NCI-H2171 (cell line): ENCODE measurements at regions not wholly inside any gene's neighbourhood (a gene's known extent, or its start where the extent isn't known, plus 50 kb on each side); places are given as distances from the start of the nearest gene placed in this dataset.

Source experiments
- DNase-seq: peaks from one replicate; lab custom pipeline; 2025; lab: John Stamatoyannopoulos, UW

DNA sequence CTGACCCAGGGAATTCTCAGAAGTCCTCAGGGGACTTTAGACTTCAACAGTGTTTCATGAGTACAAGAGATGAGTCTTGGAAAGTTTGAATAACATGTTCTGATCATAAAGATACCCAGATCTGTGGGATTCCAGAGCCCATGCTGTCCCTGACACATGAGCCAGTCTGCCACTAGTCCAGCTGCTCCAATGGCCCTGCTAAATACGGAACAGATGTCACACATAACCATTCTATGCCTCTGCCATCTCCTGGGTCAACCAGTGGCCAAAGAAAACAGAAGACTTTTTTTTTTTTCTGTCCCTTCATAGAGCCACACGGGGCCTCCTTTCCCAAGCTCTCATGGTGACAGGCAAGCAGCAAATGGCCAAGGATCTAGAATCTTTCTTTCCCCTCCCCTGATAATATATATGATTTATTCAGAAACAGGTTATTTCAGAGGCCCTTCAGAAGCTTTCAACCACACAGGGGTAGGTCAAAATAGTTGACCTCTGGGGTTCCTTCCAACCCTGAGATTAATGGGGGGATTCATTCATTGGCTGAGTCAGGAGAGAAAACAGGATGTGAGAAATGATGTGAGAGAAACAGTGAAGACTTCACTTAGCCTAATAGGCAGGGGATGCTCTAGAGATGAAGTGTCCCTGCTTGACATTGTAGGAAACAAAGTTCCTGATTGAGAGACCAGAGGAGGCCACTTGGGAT, 367.7 kb downstream of the CDK5RAP2 start:
- no peak for DNase-seq

DNA sequence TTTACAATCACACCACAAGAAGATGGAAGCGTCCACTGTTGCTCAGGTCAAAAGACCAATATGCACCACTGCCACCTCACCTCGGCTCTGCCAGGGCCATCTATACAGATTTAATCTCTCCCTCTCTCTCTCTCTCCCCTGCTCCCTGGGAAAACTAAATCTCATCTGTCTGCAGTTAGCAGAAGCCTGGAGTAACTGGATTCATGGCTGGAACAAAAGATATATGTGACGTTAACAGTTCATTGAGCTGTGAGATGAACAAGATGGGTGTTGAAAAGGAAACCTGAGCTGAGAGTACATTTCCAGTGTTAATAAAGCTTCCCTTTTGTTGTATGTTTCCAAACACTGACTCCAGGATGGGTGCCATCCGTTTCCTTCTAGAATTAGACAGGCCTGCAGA, 369.7 kb downstream of the CDK5RAP2 start:
- DNase-seq, result no peak

DNA sequence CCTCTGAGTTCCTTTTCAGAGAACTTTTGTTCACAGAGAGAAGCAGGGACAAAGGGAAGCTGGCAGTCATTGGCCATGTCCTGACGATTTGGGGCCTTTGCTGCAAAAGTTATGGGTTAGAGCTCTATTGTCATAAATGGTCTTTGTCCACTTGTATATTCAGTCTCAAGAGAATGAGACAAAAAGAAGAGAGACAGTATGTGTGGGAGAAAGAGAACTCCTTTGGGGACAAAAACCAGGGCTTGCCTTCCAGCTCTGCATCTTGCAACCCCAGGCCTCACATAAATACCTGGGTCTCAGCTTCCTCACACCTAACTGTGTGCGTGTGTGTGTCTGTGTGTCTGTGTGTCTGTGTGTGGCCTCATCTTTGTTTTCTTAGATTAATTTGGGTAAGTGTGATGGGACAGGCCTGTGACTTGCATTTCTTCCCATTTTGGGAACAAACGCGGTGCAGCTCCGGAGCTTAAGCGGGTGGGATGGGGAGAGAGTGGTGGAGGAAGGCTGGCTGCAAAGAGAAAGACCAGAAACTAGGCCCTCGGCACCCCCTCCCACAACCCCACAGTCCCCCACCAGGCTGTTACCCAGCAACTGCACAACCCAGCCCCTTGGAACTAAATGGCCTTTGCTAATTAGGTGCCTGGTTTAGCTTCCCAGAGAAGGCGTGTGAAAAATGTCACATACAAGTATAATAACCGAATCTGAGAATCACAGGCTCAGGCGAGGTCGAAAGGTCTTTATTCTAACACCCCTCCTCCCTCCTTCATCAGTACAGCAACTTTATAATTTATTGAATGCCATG, 376.9 kb downstream of the CDK5RAP2 start:
- no peak for DNase-seq

DNA sequence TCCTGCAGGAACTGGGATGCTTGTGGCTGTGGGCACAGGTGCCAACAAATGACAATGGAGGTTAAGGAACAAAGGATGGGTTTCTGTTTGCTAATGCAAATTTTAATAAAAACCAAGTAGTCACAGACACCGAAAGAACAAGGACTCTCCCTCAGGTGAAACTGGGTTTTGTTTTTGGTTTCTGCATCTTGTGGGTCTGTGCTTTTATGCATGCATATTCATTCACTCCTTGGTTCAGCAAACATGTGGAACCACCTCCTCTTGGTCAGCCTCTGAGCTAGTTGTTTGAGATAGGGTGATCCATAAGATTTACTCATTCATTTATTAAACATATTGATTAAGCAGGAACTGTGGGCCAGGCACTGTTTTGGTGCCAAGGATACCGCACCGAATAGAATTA, 381.9 kb downstream of the CDK5RAP2 start:
- DNase-seq, result no peak

DNA sequence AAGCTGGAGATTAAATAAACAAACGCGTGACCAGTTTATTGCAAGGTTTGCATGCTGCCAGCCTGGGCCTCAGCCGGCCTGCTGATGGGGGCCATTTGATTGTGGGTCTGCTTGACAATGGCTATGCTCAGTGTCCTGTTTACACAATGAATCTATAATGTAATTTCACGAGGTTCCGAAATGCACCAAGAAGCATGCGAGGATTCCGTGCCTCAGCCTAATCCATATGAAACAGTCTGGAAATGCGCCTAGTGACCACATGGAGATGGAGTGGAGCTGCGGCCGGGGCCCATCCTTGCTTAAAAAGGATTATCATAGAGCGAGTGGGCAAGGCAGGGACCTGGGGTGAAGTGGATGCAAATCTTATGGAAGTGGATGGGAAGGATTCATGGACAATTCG, 382.4 kb downstream of the CDK5RAP2 start:
- DNase-seq, result no peak

DNA sequence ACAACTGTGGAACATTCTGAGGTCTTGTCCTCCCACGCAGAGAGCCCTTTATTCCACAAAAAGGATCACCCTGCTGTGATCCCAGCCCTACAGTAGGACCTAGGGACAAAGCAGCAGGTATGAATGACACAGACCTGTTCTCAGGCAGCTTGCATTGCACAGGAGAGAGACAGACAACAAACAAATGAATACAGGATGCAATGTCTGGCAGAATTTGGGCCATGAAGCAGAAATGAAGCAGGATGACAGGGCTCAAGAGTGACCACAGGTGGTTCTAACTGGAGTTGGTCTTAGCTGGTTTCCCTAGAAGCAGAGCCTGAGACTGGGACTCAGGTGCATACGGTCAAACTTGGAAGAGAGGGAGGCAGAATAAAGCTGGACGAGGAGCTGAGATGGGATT, 388.8 kb downstream of the CDK5RAP2 start:
- DNase-seq, result no peak

DNA sequence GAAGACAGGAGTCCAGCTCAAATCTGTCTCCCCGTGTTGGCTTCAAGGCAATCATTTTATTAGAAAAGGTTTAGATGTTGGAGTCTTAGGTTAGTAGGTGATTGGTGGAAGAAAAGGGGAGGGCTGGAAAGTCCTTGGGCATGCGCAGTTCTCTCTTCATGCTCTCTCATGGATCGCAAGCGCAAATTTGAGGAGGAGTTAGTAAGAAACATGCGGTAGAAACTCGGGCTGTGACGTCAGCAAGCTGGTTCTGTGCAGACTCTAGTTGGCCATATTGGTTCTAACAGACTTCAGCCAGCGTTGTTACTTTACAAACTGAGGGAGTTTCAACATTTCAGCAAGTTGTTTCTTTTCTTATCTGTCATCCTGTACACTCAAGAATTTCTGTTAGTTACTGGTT, 392.2 kb downstream of the CDK5RAP2 start:
- no peak for DNase-seq

DNA sequence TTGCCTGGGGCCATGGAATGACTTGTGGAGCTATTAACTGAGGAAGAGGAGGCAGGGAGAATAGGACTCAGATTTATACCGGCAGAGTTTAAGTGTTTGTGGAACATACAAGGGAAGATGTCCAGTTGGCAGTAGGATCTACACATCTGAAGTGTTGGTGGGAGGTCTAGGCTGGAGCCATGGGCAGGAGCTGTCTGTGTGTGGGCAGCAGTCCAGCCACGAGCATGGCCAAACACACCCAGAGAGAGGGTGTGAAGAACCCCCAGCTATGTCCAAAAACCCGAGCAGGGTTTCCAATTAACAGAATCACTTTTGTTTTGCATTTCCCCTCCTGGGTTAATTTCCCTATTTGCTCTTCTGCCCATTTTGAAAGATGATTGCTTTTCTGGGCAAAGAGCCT, 393.7 kb downstream of the CDK5RAP2 start:
- no peak for DNase-seq

DNA sequence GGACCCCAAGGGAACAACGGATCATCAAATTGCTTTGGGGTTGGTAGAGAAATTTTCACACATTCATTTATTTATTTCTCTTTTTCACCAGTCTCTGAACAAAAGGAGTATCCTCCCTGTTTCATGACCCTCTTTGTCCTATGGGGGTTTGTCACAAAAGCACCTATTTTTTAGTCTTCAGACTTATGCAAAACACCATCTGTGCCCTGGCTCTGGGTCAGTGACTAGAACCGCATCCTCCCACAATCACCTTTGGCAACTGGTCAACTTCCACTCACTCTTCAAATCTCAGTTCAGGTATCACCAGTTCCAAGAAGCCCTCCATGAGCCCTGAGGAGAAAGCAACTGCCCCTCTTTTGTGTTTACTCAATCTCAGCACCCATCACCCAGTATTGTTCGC, 395.7 kb downstream of the CDK5RAP2 start:
- DNase-seq, result no peak

DNA sequence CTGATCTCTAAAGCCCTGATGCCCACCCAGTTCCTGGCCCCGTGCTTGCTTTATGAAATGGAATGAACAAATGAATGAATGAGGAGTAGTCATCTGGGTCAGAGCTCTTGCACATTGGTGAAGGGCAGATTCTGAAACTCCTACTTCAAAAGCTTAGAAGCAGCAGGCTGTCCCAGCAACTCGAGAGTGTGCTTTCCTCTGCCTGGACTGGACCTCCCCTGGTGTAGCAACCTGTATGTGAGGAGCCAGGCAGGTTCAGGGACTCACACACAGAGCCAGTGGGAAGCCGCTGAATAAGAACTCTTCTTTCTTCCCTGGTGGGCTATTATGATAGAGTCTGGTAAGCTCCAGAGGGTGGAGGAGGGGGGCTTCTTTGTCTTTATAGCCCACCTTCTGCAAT, 396.4 kb downstream of the CDK5RAP2 start:
- DNase-seq, result no peak

DNA sequence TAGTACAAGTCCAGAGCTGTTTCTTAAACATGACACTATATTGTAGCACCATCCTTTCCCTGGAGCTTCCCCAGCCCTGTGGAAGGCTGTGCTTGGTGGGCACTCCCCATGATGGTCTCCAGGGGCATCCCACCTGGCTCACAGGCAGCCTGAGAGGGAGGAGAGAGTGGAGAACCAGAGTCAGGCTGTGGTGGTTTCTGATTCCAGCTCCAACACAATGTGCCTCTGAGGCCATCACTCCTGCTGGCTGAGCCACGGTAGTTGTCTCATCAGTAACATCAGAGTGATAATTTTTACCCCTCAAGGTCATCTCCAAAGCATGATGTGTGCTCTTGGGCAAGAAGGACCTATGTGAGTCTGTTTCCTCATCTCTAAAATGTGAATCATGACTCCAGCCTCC, 398.0 kb downstream of the CDK5RAP2 start:
- no peak for DNase-seq

DNA sequence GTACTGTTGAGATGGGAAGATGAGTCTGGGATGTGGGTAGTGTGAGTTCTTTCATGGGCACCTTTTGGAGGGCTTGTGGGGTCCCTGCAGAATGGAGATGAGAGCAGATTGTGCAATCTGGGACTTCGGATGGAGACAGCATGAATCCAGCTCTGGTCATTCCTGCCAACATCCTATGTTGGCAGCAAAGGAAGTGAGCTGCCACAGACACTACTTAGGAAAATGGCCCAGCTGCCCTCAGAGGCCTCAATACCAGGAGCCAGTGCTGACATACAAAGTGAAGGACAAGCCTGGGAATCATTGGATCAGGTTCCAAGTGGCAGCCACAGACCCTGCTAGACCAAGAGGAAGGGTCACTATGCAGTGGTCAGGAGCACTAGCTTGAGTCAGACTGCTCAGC, 402.8 kb downstream of the CDK5RAP2 start:
- no peak for DNase-seq

DNA sequence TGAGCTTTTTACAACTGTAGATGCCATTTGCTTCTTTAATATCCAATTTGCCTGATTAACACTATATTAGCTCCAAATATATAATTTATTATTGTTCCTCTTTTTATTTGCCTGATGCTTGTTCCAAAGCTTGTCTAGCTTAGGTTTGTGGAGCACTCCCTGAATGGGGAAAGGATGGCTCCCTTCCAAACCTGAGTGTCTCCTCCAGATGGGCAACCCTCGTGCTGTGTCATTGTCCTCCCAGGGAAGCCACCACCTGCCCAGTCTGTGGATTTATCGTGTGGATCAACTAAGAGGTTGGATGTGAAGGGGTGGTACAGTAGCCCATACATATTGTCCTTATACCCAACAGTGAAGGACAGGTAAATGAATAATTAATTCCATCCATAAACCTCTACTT, 404.9 kb downstream of the CDK5RAP2 start:
- DNase-seq, result peak; percentile 15

DNA sequence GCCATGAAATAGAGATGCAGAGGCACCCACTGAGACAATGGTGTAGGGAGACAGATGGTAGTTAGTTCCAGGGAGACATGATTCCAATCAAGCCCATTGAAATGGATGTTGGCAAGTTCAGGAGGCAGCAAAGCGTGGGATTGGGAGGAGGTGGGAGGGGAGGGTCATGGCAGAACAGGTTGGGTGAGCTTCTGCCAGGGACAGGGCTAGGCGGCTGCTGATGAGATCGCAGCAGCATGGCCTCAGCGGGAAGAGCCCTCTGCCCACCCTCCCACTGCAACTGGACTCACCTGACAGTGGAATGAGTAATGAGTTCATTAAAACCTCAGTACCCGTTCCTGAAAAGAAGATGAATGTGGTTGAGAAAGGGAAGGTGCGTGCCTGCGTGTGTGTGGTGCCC, 418.2 kb downstream of the CDK5RAP2 start:
- peak; percentile 36 for DNase-seq

DNA sequence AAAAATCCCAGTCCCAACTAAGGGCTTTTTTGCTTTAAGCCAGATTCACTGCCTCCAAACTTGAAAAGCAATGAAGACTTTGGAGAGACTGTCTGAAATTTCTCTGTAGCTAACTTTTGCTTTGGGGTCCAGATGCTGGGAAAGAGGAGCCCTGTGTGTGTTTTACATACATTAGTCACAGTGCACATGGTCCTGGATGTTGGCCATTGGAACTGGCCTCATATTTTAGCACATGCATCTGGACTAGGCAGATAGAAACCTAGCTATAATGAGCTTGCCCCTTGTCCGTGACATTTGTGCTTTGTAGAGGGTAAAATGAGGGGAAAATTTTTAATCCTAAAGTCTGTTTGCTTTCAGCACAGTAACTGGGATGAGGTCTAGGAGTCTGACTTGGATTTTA, 421.7 kb downstream of the CDK5RAP2 start:
- no peak for DNase-seq

DNA sequence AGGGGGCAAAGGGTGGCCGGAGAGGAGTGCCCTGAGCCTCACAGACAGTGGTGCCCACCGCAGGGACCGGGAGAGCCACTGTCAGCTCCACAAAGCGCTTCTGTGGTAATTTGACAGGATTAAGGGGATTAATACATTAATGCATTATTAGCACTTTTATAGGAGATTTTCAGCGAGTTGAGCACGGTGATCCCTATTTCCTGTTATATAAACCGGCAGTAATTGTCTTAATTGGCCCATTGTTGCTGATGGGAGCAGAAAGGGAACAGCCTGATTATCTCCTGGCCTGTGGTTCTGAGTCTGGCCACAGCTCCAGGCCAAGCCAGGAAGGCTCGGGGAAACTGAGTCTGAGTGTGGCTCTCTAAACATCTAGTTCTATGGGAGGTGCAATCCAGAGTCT, 423.6 kb downstream of the CDK5RAP2 start:
- DNase-seq, result no peak

DNA sequence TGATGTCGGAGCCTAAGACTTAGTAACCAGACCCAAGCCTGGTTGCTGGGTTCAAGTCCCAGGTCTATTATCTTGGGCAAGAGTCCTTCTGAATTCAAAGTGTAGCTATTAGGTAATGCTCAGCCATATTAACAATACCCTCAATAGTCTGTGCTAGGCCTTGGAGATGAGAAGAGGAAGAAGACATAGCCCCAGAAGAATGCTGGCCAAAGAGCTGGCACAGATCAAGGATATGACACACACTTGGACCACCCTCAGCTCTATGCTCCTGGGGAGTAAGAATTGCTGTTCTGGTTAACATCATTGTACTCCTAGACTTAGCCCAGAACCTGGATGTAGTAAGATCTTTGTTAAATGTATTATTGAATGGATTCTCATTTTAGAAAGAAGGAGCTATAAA, 426.7 kb downstream of the CDK5RAP2 start:
- no peak for DNase-seq

DNA sequence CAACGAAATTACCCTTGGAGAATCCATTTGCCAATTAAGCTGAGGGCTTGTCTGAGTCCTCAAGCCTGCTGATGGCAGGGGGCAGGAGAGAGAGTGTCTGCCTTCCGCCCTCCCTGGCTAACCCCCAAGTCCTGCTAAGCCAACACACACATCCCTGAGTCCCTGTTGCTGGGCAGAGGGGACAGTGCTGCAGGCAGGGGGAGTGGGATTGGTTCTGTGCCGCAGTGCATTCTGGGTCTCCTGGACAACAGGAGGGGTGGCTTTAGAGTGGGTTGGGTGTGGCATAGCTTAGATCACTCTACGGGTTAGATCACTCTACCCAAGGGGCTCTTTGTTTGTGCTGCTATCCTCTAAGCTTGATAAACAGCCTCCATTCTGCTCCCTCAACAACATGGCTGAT, 427.7 kb downstream of the CDK5RAP2 start:
- no peak for DNase-seq

DNA sequence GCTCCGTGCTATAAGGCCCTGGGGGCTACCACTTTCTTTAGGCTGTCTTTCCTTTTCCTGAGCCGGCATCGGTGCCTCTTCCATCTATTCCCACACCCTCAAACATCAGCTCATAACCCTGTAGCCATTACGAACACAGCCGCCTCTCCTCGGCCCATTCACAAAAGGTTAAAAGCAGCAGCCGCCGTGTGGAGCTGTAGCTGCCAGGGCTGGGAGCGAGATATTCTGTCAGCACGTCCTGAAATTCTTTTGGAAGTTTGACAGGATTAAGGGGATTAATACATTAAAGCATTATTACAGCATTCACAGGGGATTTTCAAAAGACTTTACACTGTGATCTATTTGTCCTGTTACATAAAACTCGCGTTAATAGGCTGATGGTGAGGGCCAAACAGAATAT, 428.2 kb downstream of the CDK5RAP2 start:
- no peak for DNase-seq

DNA sequence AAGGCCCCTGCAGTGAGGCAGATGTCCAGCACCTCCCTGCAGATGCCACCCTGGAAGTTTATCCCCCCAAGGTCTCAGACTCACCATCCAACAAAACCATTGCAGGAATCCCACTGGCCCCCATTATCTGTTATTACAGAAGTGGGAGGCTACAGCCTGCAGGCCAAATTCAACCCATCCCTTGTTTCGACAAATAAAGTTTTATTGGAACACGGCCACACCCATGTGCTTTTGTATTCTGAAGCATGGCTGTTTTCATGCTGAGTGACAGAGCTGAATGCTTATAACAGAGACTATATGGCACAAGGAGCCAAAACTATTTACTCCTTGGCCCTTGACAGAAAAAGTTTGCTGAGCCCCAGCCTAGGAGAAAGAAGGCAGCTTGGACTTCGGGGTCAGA, 428.8 kb downstream of the CDK5RAP2 start:
- no peak for DNase-seq

DNA sequence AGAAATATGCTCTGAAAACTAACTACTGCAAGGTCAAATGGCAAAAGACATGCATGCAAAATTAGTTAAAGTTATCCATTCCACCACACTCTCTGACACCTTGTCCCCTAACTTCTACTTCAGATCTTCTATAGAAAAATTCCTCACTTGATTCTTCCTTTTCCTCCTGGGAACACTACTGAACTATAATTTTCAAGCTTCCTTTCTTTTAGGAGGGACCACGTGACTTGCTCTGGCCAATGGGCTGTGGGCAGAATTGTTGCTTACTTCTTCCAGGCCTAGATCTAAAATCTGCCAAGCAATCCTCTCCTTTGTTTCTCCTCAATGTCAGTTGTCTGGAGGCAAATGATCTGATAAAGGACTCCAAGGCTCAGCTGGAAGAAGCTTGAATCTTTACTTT, 441.0 kb downstream of the CDK5RAP2 start:
- DNase-seq, result no peak

DNA sequence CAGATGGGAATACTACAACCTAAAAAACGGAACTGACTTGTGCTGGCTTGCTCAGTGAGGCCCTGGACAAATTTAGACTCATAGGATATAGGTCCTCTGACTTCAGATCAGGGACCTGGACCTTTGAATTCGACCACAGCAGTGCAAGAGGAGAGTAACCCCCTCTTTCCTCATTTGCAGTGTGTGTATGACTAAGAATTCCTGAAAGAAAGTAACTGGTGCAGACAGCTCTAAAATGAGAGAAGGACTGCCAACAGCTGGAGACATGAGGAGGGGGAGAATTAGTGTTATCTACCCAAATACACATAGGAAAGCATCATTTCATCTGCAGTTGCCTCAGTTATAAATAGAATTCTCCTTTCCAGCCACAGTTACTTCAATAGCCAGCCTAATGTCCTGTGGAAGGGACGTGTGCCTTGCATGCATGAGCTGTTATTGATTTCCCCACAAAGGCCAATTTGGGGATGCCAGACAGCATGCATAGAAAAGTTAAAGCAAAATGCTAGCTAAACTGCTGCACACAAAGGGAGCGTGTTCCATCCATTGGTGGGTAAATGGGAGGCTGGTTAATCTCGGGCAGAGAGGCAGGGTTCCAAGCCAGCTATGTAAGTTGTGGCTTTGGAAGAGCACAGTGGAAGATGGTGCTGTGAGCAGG, 442.7 kb downstream of the CDK5RAP2 start:
- DNase-seq, result no peak

DNA sequence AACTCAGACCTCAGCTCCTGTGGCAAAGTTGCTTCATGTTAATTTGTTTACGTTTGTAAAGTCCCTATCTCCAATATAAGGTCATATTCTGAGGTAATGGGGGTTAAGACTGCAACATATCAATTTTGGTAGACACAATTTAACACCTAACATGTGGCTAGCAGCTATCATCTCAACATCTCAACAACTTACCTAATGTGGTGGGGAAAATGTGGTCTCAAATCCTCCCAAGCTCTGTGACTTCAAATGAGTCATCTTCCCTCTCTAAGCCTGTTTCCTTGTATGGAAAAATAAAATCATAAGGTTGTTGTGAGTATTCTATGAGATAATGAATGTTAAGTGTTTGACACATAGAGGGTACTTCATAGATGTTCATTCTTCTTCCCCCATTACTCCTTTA, 443.3 kb downstream of the CDK5RAP2 start:
- DNase-seq, result no peak
